ENCODE measurements at regions not wholly inside any gene's neighbourhood (a gene's known extent, or its start where the extent isn't known, plus 50 kb on each side); places are given as distances from the start of the nearest gene placed in this dataset.

GRCh38 chr11:127496165-127496564 is 495.6 kb upstream of the KIRREL3 start:
- DNase-seq (ENCODE audit: low spot score in 2 of 2) (no peak), ATAC-seq (ENCODE audit: low read depth) (no peak)
- Mint-ChIP-seq H3K4me3 (no peak overlapping the region), H3K27me3 (no peaks in the 10 kb centered on the region), H3K36me3 (no peaks in the 10 kb centered on the region), H3K27ac (no peak overlapping the region), H3K9me3 (peaks cover 5% of the 10 kb centered on the region), H3K4me1 (no peaks in the 10 kb centered on the region)

GRCh38 chr11:127493330-127494022 is 492.9 kb upstream of the KIRREL3 start:
- no peak overlapping the region for H3K4me3 Mint-ChIP-seq
- H3K9me3 Mint-ChIP-seq: peaks cover 7% of the 10 kb centered on the region
- DNase-seq (ENCODE audit: low spot score in 2 of 2) (no peak), ATAC-seq (ENCODE audit: low read depth) (no peak)
- H3K27ac Mint-ChIP-seq: no peak overlapping the region
- H3K27me3 Mint-ChIP-seq: no peaks in the 10 kb centered on the region
- H3K36me3 Mint-ChIP-seq: no peaks in the 10 kb centered on the region
- no peaks in the 10 kb centered on the region for H3K4me1 Mint-ChIP-seq

GRCh38 chr11:127492029-127492428 is 491.5 kb upstream of the KIRREL3 start:
- H3K36me3 Mint-ChIP-seq: no peaks in the 10 kb centered on the region
- no peak for ATAC-seq (ENCODE audit: low read depth)
- peaks cover 10% of the 10 kb centered on the region for H3K9me3 Mint-ChIP-seq
- no peaks in the 10 kb centered on the region for H3K27me3 Mint-ChIP-seq
- DNase-seq (ENCODE audit: low spot score in 2 of 2): no peak
- H3K4me3 Mint-ChIP-seq: no peak overlapping the region
- no peak overlapping the region for H3K27ac Mint-ChIP-seq
- H3K4me1 Mint-ChIP-seq: no peaks in the 10 kb centered on the region

- no peaks in the 10 kb centered on the region for H3K27me3 Mint-ChIP-seq
- ATAC-seq (ENCODE audit: low read depth): no peak
These were observed 491.0 kb upstream of the KIRREL3 start for GRCh38 chr11:127491589-127491988.

GRCh38 chr11:127490896-127491295 is 490.3 kb upstream of the KIRREL3 start:
- H3K9me3 Mint-ChIP-seq: peaks cover 11% of the 10 kb centered on the region
- no peaks in the 10 kb centered on the region for H3K36me3 Mint-ChIP-seq
- DNase-seq (ENCODE audit: low spot score in 2 of 2) (no peak), ATAC-seq (ENCODE audit: low read depth) (no peak)
- no peaks in the 10 kb centered on the region for H3K27me3 Mint-ChIP-seq
- no peak overlapping the region for H3K27ac Mint-ChIP-seq
- no peak overlapping the region for H3K4me3 Mint-ChIP-seq
- H3K4me1 Mint-ChIP-seq: no peaks in the 10 kb centered on the region

More at GRCh38 chr11:127491589-127491988, 491.0 kb upstream of the KIRREL3 start:
- Mint-ChIP-seq H3K4me1 (no peaks in the 10 kb centered on the region), H3K4me3 (no peak overlapping the region), H3K27ac (no peak overlapping the region), H3K36me3 (no peaks in the 10 kb centered on the region), H3K9me3 (peaks cover 10% of the 10 kb centered on the region)
- DNase-seq (ENCODE audit: low spot score in 2 of 2): no peak

GRCh38 chr11:127485541-127485940 is 485.0 kb upstream of the KIRREL3 start:
- ATAC-seq (ENCODE audit: low read depth): no peak
- Mint-ChIP-seq H3K9me3 (peaks cover 10% of the 10 kb centered on the region), H3K4me1 (no peaks in the 10 kb centered on the region), H3K36me3 (no peaks in the 10 kb centered on the region), H3K27me3 (no peaks in the 10 kb centered on the region), H3K27ac (no peak overlapping the region), H3K4me3 (no peak overlapping the region)
- DNase-seq (ENCODE audit: low spot score in 2 of 2): no peak

- no peaks in the 10 kb centered on the region for H3K27me3 Mint-ChIP-seq
- H3K27ac Mint-ChIP-seq: no peak overlapping the region
- peaks cover 4% of the 10 kb centered on the region for H3K9me3 Mint-ChIP-seq
- H3K4me1 Mint-ChIP-seq: no peaks in the 10 kb centered on the region
- ATAC-seq (ENCODE audit: low read depth) (no peak), DNase-seq (ENCODE audit: low spot score in 2 of 2) (no peak)
- H3K4me3 Mint-ChIP-seq: no peak overlapping the region
- no peaks in the 10 kb centered on the region for H3K36me3 Mint-ChIP-seq
These were observed 480.8 kb upstream of the KIRREL3 start for GRCh38 chr11:127481391-127481790.

- Mint-ChIP-seq H3K27ac (no peak overlapping the region), H3K4me3 (no peak overlapping the region), H3K27me3 (no peaks in the 10 kb centered on the region), H3K4me1 (no peaks in the 10 kb centered on the region), H3K9me3 (no peaks in the 10 kb centered on the region), H3K36me3 (no peaks in the 10 kb centered on the region)
- DNase-seq (ENCODE audit: low spot score in 2 of 2) (no peak), ATAC-seq (ENCODE audit: low read depth) (no peak)
These were observed 478.3 kb upstream of the KIRREL3 start for GRCh38 chr11:127478826-127479225.

GRCh38 chr11:127474766-127475165 is 474.2 kb upstream of the KIRREL3 start:
- no peak for DNase-seq (ENCODE audit: low spot score in 2 of 2)
- H3K4me1 Mint-ChIP-seq: no peaks in the 10 kb centered on the region
- H3K9me3 Mint-ChIP-seq: no peaks in the 10 kb centered on the region
- no peaks in the 10 kb centered on the region for H3K27me3 Mint-ChIP-seq
- ATAC-seq (ENCODE audit: low read depth): no peak
- no peak overlapping the region for H3K27ac Mint-ChIP-seq
- no peaks in the 10 kb centered on the region for H3K36me3 Mint-ChIP-seq
- H3K4me3 Mint-ChIP-seq: no peak overlapping the region

- Mint-ChIP-seq H3K9me3 (peaks cover 1% of the 10 kb centered on the region), H3K4me3 (no peak overlapping the region), H3K4me1 (no peaks in the 10 kb centered on the region), H3K27ac (no peak overlapping the region), H3K27me3 (peaks cover 2% of the 10 kb centered on the region), H3K36me3 (no peaks in the 10 kb centered on the region)
- ATAC-seq (ENCODE audit: low read depth) (no peak), DNase-seq (ENCODE audit: low spot score in 2 of 2) (no peak)
These were observed 471.9 kb upstream of the KIRREL3 start for GRCh38 chr11:127472505-127472904.

- H3K36me3 Mint-ChIP-seq: no peaks in the 10 kb centered on the region
- no peaks in the 10 kb centered on the region for H3K4me1 Mint-ChIP-seq
- peaks cover 1% of the 10 kb centered on the region for H3K9me3 Mint-ChIP-seq
- no peak for ATAC-seq (ENCODE audit: low read depth)
- H3K27ac Mint-ChIP-seq: no peak overlapping the region
- no peak for DNase-seq (ENCODE audit: low spot score in 2 of 2)
- no peak overlapping the region for H3K4me3 Mint-ChIP-seq
- peaks cover 2% of the 10 kb centered on the region for H3K27me3 Mint-ChIP-seq
These were observed 471.1 kb upstream of the KIRREL3 start for GRCh38 chr11:127471662-127472061.

- no peak overlapping the region for H3K4me3 Mint-ChIP-seq
- H3K27ac Mint-ChIP-seq: no peak overlapping the region
- H3K36me3 Mint-ChIP-seq: no peaks in the 10 kb centered on the region
- H3K27me3 Mint-ChIP-seq: peaks cover 2% of the 10 kb centered on the region
- no peak for DNase-seq (ENCODE audit: low spot score in 2 of 2)
- H3K9me3 Mint-ChIP-seq: peaks cover 1% of the 10 kb centered on the region
- no peaks in the 10 kb centered on the region for H3K4me1 Mint-ChIP-seq
- ATAC-seq (ENCODE audit: low read depth): no peak
These were observed 469.8 kb upstream of the KIRREL3 start for GRCh38 chr11:127470306-127470884.

GRCh38 chr11:127464325-127464724 is 463.8 kb upstream of the KIRREL3 start:
- no peaks in the 10 kb centered on the region for H3K4me1 Mint-ChIP-seq
- H3K36me3 Mint-ChIP-seq: no peaks in the 10 kb centered on the region
- H3K9me3 Mint-ChIP-seq: peaks cover 1% of the 10 kb centered on the region
- peaks cover 2% of the 10 kb centered on the region for H3K27me3 Mint-ChIP-seq
- DNase-seq (ENCODE audit: low spot score in 2 of 2) (no peak), ATAC-seq (ENCODE audit: low read depth) (no peak)
- H3K27ac Mint-ChIP-seq: no peak overlapping the region
- no peak overlapping the region for H3K4me3 Mint-ChIP-seq

- Mint-ChIP-seq H3K4me1 (no peaks in the 10 kb centered on the region), H3K27ac (no peak overlapping the region), H3K27me3 (no peaks in the 10 kb centered on the region), H3K4me3 (no peak overlapping the region), H3K9me3 (no peaks in the 10 kb centered on the region), H3K36me3 (no peaks in the 10 kb centered on the region)
- no peak for DNase-seq (ENCODE audit: low spot score in 2 of 2)
- no peak for ATAC-seq (ENCODE audit: low read depth)
These were observed 461.4 kb upstream of the KIRREL3 start for GRCh38 chr11:127462065-127462344.
